H1 (cell line): ENCODE measurements at regions not wholly inside any gene's neighbourhood (a gene's known extent, or its start where the extent isn't known, plus 50 kb on each side); places are given as distances from the start of the nearest gene placed in this dataset.

Source experiments
- CTCF ChIP-seq, 3 experiments: IDR thresholded peaks; 1 replicate in 2 of 3; 2 replicates in 1 of 3; pipeline versions ENCODE4 v1.5.1 to v1.6.1; 2011; ENCODE audit warnings: low read length in 3 of 3, mild to moderate bottlenecking in 3 of 3, inconsistent platforms in 2 of 3, low read depth in 1 of 3, moderate library complexity in 1 of 3; ENCODE audit not compliant: insufficient read depth in 1 of 3; ENCODE audit errors: control extremely low read depth in 1 of 3
- EGR1 ChIP-seq: IDR thresholded peaks from 2 replicates; pipeline ENCODE4 v1.6.1; 2011; ENCODE audit warnings: low read depth, low read length, borderline replicate concordance
- GABPA ChIP-seq: IDR thresholded peaks from 2 replicates; pipeline ENCODE4 v1.6.1; 2011; ENCODE audit warnings: mild to moderate bottlenecking, low read length, moderate library complexity, borderline replicate concordance; ENCODE audit not compliant: insufficient read depth
- GTF2F1 ChIP-seq: IDR thresholded peaks from 2 replicates; pipeline ENCODE4 v1.6.1; 2012; ENCODE audit warnings: low read depth, low read length, improper control_type of control experiment, borderline replicate concordance
- MAFK ChIP-seq: IDR thresholded peaks from 2 replicates; pipeline ENCODE4 v1.6.1; 2012; ENCODE audit warnings: low read depth, mild to moderate bottlenecking, improper control_type of control experiment, low read length
- POLR2AphosphoS5 ChIP-seq: IDR thresholded peaks from 2 replicates; pipeline ENCODE4 v1.6.1; 2011; ENCODE audit warnings: low read depth, low read length
- RNF2 ChIP-seq: fragments of 200-900, 300-1000 bp; sonication (generic); IDR thresholded peaks from 2 replicates; pipeline ENCODE4 v1.7.1; 2016; ENCODE audit warnings: borderline replicate concordance, low read depth, mild to moderate bottlenecking, antibody characterized with exemption, low read length; ENCODE audit not compliant: poor library complexity, severe bottlenecking; ENCODE audit errors: missing control alignments
- SUZ12 ChIP-seq: fragments of 200-600 bp; sonication (generic); IDR thresholded peaks from 2 replicates; pipeline ENCODE4 v1.6.1; 2012; ENCODE audit warnings: mild to moderate bottlenecking, inconsistent platforms, low read length, moderate library complexity, mixed read lengths
- TBP ChIP-seq: IDR thresholded peaks from 2 replicates; pipeline ENCODE4 v1.6.1; 2011; ENCODE audit warnings: low read depth, low read length, improper control_type of control experiment
- ZNF274 ChIP-seq: IDR thresholded peaks from 2 replicates; pipeline ENCODE4 v1.7.0; 2012; ENCODE audit warnings: low read length, borderline replicate concordance; ENCODE audit errors: extremely low read depth
- TF ChIP-seq, protein P1 (sequence below): IDR thresholded peaks from 2 replicates; pipeline ENCODE4 v1.6.1; 2011; ENCODE audit warnings: low read length, improper control_type of control experiment
- TF ChIP-seq, protein P2 (sequence below): IDR thresholded peaks from 2 replicates; pipeline ENCODE4 v1.6.1; 2012; ENCODE audit warnings: inconsistent platforms

DNA sequence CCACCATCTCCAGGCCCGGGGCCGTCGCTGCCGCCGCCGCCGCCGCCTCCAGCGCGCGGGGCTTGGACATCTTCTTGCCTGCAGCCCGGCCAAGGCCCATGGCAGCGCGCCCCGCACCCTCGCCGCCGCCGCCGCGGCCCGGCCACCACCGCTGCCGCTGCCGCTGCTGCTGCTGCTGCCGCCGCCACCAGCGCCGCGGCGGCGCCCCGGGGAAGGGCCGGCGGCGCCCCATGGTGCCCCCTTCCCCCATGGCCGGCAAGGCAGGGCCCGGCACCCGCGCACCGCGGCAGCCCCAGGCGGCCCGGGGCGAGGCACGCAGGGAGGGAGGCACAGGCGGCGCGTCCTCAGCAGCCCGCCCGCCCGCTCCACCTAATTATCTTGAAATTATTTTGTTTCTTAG is 3057.4 kb downstream of the RPIA start:
- TF ChIP-seq CTCF (IDR thresholded peaks at IDR 0.05; ENCODE audit: control extremely low read depth in 1 of 3, insufficient read depth in 1 of 3, low read depth in 1 of 3, low read length in 3 of 3) (no peak), GTF2F1 (no peak), MAFK (no peak), ZNF274 (no peak), EGR1 (no peak), POLR2AphosphoS5 (no peak), GABPA (no peak), SUZ12 (no peak), TBP (no peak), RNF2 (no peak)
- TF ChIP-seq, protein P1, sequence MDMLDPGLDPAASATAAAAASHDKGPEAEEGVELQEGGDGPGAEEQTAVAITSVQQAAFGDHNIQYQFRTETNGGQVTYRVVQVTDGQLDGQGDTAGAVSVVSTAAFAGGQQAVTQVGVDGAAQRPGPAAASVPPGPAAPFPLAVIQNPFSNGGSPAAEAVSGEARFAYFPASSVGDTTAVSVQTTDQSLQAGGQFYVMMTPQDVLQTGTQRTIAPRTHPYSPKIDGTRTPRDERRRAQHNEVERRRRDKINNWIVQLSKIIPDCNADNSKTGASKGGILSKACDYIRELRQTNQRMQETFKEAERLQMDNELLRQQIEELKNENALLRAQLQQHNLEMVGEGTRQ = no peak
- TF ChIP-seq, protein P2, sequence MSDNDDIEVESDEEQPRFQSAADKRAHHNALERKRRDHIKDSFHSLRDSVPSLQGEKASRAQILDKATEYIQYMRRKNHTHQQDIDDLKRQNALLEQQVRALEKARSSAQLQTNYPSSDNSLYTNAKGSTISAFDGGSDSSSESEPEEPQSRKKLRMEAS = no peak
